GM21528 (cell line): ENCODE measurements at regions not wholly inside any gene's neighbourhood (a gene's known extent, or its start where the extent isn't known, plus 50 kb on each side); places are given as distances from the start of the nearest gene placed in this dataset.
"Not testable (repeated sequence)": the region's sequence is repeated elsewhere in the genome, so short reads cannot be mapped to it uniquely, and the experiment has no call there.

Experiments used
- ATAC-seq: cut with Tn5 transposase; IDR thresholded peaks from one replicate; pipeline ENCODE4 v1.9.1; 2021; ENCODE audit warnings: mild to moderate bottlenecking, moderate library complexity; ENCODE audit not compliant: unreplicated experiment, low FRiP score

GRCh38 chr2:242041816-242042215 lies 172.3 kb downstream of the RTP5 start:
- ATAC-seq, result no peak

GRCh38 chr2:242043538-242044312 lies 174.2 kb downstream of the RTP5 start:
- ATAC-seq, result no peak

- no peak for ATAC-seq
Measured at GRCh38 chr2:242044313-242044590, 174.7 kb downstream of the RTP5 start.

GRCh38 chr2:242045596-242046144 lies 176.1 kb downstream of the RTP5 start:
- ATAC-seq, result not testable (repeated sequence)

GRCh38 chr2:242046206-242046826 lies 176.8 kb downstream of the RTP5 start:
- no peak for ATAC-seq

GRCh38 chr2:242047963-242048362 lies 178.4 kb downstream of the RTP5 start:
- ATAC-seq, result no peak

GRCh38 chr2:242048479-242048878 lies 178.9 kb downstream of the RTP5 start:
- no peak for ATAC-seq

GRCh38 chr2:242049492-242049891 lies 180.0 kb downstream of the RTP5 start:
- not testable (repeated sequence) for ATAC-seq

GRCh38 chr2:242051463-242051862 lies 181.9 kb downstream of the RTP5 start:
- ATAC-seq, result no peak

- no peak for ATAC-seq
Measured at GRCh38 chr2:242052421-242052820, 182.9 kb downstream of the RTP5 start.

- ATAC-seq, result no peak
Measured at GRCh38 chr2:242053921-242054320, 184.4 kb downstream of the RTP5 start.

GRCh38 chr2:242054406-242054805 lies 184.9 kb downstream of the RTP5 start:
- ATAC-seq, result no peak

- no peak for ATAC-seq
Measured at GRCh38 chr2:242054881-242055801, 185.6 kb downstream of the RTP5 start.

GRCh38 chr2:242056026-242056425 lies 186.5 kb downstream of the RTP5 start:
- ATAC-seq, result no peak

- ATAC-seq, result no peak
Measured at GRCh38 chr2:242056785-242057184, 187.3 kb downstream of the RTP5 start.

GRCh38 chr2:242057379-242058040 lies 188.0 kb downstream of the RTP5 start:
- ATAC-seq, result no peak

- no peak for ATAC-seq
Measured at GRCh38 chr2:242058116-242058680, 188.7 kb downstream of the RTP5 start.

GRCh38 chr2:242059566-242059965 lies 190.0 kb downstream of the RTP5 start:
- ATAC-seq, result no peak

GRCh38 chr2:242060212-242060835 lies 190.8 kb downstream of the RTP5 start:
- no peak for ATAC-seq

- not testable (repeated sequence) for ATAC-seq
Measured at GRCh38 chr2:242061930-242062329, 192.4 kb downstream of the RTP5 start.
